HFFc6 (cell line): ENCODE measurements at regions not wholly inside any gene's neighbourhood (a gene's known extent, or its start where the extent isn't known, plus 50 kb on each side); places are given as distances from the start of the nearest gene placed in this dataset.
"Not testable (repeated sequence)": the region's sequence is repeated elsewhere in the genome, so short reads cannot be mapped to it uniquely, and the experiment has no call there.

Experiments used
- DNase-seq: peaks from one replicate; pipeline ENCODE4 v3.0.0-alpha.2; 2018
- H3K27ac Mint-ChIP-seq: 2 replicates; pipeline ENCODE4 v1.8.0; 2020; ENCODE audit warnings: mild to moderate bottlenecking, mixed read lengths
- H3K27me3 Mint-ChIP-seq: 2 replicates; pipeline ENCODE4 v1.8.0; 2021; ENCODE audit warnings: mild to moderate bottlenecking, moderate library complexity, mixed read lengths; ENCODE audit not compliant: insufficient read depth
- H3K36me3 Mint-ChIP-seq: 2 replicates; pipeline ENCODE4 v1.8.0; 2021; ENCODE audit warnings: low read depth, mixed read lengths
- H3K4me1 Mint-ChIP-seq: 2 replicates; pipeline ENCODE4 v1.8.0; 2020; ENCODE audit warnings: low read depth, mixed read lengths
- H3K4me3 Mint-ChIP-seq: 2 replicates; pipeline ENCODE4 v1.8.0; 2020; ENCODE audit warnings: mild to moderate bottlenecking, moderate library complexity, mixed read lengths
- H3K9me3 Mint-ChIP-seq: 2 replicates; pipeline ENCODE4 v1.8.0; 2020; ENCODE audit warnings: mild to moderate bottlenecking, mixed read lengths
- TF ChIP-seq, protein P1 (sequence below): fragments of 200-600 bp; sonication (generic); IDR thresholded peaks from 2 replicates; pipeline ENCODE4 v1.5.0; 2021; ENCODE audit warnings: antibody characterized with exemption, mild to moderate bottlenecking

DNA sequence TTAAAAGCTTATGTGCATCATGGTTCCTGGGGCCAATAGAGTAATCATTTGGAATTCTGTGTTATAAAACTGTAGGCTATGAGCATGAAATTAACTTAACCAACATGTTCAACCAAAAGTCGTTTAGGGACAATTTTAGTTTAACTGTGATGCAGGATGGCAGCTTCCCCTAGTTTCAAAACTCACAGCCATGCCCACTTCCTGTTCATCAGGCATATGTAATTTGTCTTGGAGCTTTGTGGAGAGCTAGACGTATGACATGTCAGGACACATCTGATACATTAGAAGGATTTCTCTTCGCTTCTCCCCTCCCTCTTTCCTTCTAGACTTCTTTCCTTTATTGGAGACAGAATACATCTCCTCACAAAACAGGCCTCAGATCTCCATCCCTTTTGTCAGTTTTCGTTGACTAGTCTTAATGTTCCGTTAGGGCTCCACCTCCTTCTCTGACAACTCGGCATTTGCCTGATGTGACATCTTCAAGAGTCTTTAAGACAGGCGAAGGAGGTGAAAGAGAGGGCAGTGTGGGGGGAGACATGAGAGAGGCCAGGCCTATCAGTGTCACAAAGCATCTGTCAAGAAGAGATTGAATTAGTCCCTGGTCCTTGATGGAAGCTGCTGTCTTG is 176.0 kb downstream of the MSX2 start:
- TF ChIP-seq, protein P1, sequence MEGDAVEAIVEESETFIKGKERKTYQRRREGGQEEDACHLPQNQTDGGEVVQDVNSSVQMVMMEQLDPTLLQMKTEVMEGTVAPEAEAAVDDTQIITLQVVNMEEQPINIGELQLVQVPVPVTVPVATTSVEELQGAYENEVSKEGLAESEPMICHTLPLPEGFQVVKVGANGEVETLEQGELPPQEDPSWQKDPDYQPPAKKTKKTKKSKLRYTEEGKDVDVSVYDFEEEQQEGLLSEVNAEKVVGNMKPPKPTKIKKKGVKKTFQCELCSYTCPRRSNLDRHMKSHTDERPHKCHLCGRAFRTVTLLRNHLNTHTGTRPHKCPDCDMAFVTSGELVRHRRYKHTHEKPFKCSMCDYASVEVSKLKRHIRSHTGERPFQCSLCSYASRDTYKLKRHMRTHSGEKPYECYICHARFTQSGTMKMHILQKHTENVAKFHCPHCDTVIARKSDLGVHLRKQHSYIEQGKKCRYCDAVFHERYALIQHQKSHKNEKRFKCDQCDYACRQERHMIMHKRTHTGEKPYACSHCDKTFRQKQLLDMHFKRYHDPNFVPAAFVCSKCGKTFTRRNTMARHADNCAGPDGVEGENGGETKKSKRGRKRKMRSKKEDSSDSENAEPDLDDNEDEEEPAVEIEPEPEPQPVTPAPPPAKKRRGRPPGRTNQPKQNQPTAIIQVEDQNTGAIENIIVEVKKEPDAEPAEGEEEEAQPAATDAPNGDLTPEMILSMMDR, result no peak
- H3K4me3 Mint-ChIP-seq, result no peak overlapping the region
- no peaks in the 10 kb centered on the region; the same call in 1 of the 2 replicates for H3K36me3 Mint-ChIP-seq
- no peak for DNase-seq
- peaks cover 47% of the 10 kb centered on the region for H3K9me3 Mint-ChIP-seq
- H3K27me3 Mint-ChIP-seq, result no peaks in the 10 kb centered on the region
- no peaks in the 10 kb centered on the region for H3K4me1 Mint-ChIP-seq
- no peak overlapping the region for H3K27ac Mint-ChIP-seq

DNA sequence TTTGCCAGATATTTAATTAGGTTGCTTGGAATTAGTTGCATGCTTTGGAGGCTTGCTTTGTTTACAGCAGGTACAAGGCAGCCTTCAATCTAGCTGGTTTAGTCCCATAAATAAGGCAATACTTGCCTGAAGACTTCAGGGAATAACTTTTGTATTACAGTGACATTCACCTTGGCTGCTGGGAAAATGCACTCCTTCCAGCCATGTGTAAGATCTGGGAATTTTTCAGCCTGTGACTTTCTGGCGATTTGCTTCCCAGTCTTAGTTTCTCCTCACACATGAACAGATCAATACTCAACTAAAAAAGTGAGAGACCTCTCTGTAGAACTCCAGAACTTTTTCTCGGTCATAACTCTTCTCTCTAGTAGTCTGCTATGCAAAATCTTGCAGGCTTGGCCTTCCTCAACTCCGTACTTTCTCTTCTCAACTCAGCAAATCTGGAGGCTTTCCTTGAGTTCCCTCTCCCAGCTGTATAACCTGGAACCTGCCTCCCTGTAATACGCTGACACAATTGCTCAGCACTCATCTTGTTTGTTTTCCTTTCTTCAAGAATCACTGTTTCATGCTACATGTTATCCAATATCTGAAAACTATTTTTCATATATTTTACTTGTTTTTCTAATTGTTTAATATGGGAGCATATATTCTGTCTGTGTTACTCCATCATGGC is 173.0 kb downstream of the MSX2 start:
- no peak overlapping the region for H3K27ac Mint-ChIP-seq
- H3K27me3 Mint-ChIP-seq, result no peaks in the 10 kb centered on the region
- TF ChIP-seq, protein P1, result no peak
- H3K4me1 Mint-ChIP-seq, result no peaks in the 10 kb centered on the region
- H3K9me3 Mint-ChIP-seq, result peaks cover 35% of the 10 kb centered on the region
- H3K36me3 Mint-ChIP-seq, result no peaks in the 10 kb centered on the region
- no peak for DNase-seq
- no peak overlapping the region for H3K4me3 Mint-ChIP-seq

DNA sequence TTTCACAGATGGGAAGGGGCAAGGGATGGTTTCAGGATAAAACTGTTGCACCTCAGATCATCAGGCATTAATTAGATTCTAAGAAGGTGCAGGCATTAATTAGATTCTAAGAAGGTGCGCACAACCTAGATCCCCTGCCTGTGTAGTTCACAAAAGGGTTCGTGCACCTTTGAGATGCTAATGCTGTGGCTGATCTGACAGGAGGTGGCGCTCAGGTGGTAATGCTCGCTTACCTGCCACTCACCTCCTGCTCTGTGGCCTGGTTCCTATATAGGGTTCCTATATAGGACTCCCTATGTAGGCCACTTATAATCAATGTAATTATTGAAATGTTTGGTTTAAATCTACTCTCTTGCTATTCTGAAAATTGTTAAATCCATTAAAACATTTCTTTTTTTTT is 171.0 kb downstream of the MSX2 start:
- H3K4me1 Mint-ChIP-seq, result no peaks in the 10 kb centered on the region
- H3K27me3 Mint-ChIP-seq, result no peaks in the 10 kb centered on the region
- H3K27ac Mint-ChIP-seq, result no peak overlapping the region

DNA sequence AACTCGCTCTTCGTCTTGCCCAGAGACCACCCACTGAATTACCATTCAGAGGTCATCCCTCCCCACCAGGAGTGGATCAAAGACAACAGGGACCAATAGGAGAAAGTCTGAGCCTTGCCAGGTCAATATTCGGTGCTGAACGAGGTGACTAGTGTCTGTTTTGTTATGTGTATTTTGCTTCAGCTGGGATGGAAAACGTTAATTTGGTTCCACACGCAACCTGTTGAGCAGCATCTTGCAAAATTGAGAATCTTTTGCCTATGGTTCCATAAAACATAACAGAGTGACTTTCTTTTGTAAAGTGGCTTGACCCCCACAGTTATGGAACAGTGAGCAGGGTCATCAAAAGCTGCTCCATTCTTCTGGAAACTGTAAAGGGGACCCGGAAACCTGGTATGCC is 168.4 kb downstream of the MSX2 start:
- TF ChIP-seq, protein P1, result no peak
- Mint-ChIP-seq H3K27me3 (no peaks in the 10 kb centered on the region), H3K4me3 (no peak overlapping the region), H3K4me1 (no peaks in the 10 kb centered on the region), H3K27ac (no peak overlapping the region), H3K9me3 (peaks cover 29% of the 10 kb centered on the region), H3K36me3 (no peaks in the 10 kb centered on the region)
- no peak for DNase-seq

More for the DNA sequence above, 171.0 kb downstream of the MSX2 start:
- H3K9me3 Mint-ChIP-seq, result peaks cover 37% of the 10 kb centered on the region
- no peak overlapping the region for H3K4me3 Mint-ChIP-seq
- DNase-seq, result no peak
- H3K36me3 Mint-ChIP-seq, result no peaks in the 10 kb centered on the region
- TF ChIP-seq, protein P1, result no peak

DNA sequence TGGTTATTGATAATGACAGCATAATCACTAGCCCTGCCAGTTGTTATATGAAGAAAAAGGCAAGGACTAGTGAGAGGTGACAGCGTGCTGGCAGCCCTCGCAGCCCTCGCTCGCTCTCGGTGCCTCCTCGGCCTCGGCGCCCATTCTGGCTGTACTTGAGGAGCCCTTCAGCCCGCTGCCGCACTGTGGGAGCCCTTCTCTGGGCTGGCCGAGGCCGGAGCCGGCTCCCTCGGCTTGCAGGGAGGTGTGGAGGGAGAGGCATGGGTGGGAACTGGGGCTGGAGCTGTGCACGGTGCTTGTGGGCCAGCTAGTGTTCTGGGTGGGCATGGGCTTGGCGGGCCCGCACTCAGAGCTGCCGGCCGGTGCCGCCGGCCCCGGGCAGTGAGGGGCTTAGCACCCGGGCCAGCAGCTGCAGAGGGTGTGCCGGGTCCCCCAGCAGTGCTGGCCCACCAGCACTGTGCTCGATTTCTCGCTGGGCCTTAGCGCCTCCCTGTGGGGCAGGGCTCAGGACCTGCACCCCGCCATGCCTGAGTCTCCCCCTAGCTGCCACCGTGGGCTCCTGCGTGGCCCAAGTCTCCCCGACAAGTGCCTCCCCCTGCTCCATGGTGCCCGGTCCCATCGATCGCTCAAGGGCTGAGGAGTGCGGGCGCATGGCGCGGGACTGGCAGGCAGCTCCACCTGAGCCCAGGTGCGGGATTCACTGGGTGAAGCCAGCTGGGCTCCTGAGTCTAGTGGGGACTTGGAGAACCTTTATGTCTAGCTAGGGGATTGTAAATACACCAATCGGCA is 156.2 kb downstream of the MSX2 start:
- H3K27me3 Mint-ChIP-seq, H3K4me3 Mint-ChIP-seq, DNase-seq, H3K27ac Mint-ChIP-seq, H3K4me1 Mint-ChIP-seq, H3K36me3 Mint-ChIP-seq: not testable (repeated sequence)
- H3K9me3 Mint-ChIP-seq, result peaks cover 45% of the 10 kb centered on the region

DNA sequence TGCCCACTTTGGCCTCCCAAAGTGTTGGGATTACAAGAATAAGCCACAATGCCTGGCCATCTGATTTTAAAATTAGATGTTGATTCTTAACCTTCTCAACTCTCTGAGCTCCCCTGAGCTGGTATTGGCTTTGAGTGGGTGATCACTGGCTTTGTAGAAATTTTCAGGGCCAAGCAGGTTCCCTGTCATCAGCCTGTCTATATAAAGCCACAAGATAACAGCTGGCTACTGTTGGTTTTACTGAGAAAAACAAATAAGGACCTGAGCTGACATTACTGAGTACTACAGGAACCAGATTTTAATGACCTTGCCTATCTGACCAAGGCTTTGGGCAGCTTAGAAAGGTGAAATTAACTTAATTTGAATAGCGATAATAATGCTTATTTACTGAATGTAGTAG is 153.6 kb downstream of the MSX2 start:
- no peak overlapping the region for H3K4me3 Mint-ChIP-seq
- H3K4me1 Mint-ChIP-seq, result no peaks in the 10 kb centered on the region
- no peaks in the 10 kb centered on the region for H3K36me3 Mint-ChIP-seq
- H3K27ac Mint-ChIP-seq, result no peak overlapping the region
- no peak for DNase-seq
- no peaks in the 10 kb centered on the region for H3K27me3 Mint-ChIP-seq
- peaks cover 56% of the 10 kb centered on the region for H3K9me3 Mint-ChIP-seq
- TF ChIP-seq, protein P1, result no peak
